IPS-20b (cell line): ENCODE measurements at regions not wholly inside any gene's neighbourhood (a gene's known extent, or its start where the extent isn't known, plus 50 kb on each side); places are given as distances from the start of the nearest gene placed in this dataset.
"Not testable (repeated sequence)": the region's sequence is repeated elsewhere in the genome, so short reads cannot be mapped to it uniquely, and the experiment has no call there.

Source experiments
- H3K27ac ChIP-seq: one replicate; pipeline ENCODE4 v1.5.1; 2013; ENCODE audit warnings: low read length
- H3K27me3 ChIP-seq: 2 replicates; pipeline ENCODE4 v1.6.1; 2013; ENCODE audit warnings: mild to moderate bottlenecking, low read length, inconsistent platforms; ENCODE audit not compliant: insufficient read depth
- H3K36me3 ChIP-seq: 2 replicates; pipeline ENCODE4 v1.6.1; 2013; ENCODE audit warnings: low read depth, mild to moderate bottlenecking, inconsistent platforms, low read length, moderate library complexity; ENCODE audit not compliant: insufficient read depth
- H3K4me1 ChIP-seq: 2 replicates; pipeline ENCODE4 v1.6.1; 2013; ENCODE audit warnings: mild to moderate bottlenecking, control low read depth, inconsistent platforms, low read length, moderate library complexity; ENCODE audit not compliant: insufficient read depth
- H3K4me3 ChIP-seq: 2 replicates; pipeline ENCODE4 v1.5.1; 2013; ENCODE audit warnings: mild to moderate bottlenecking, low read length, inconsistent platforms
- H3K9ac ChIP-seq: 2 replicates; pipeline ENCODE4 v1.6.1; 2013; ENCODE audit warnings: low read depth, mild to moderate bottlenecking, inconsistent platforms, low read length, moderate library complexity
- H3K9me3 ChIP-seq: 2 replicates; pipeline ENCODE4 v1.6.1; 2013; ENCODE audit warnings: mild to moderate bottlenecking, low read depth, low read length, inconsistent platforms; ENCODE audit not compliant: insufficient read depth

- H3K4me3 ChIP-seq, result no peak overlapping the region
- no peaks in the 10 kb centered on the region; the same call in 1 of the 2 replicates for H3K4me1 ChIP-seq
- no peaks in the 10 kb centered on the region for H3K36me3 ChIP-seq
- H3K9me3 ChIP-seq, result no peaks in the 10 kb centered on the region
- no peaks in the 10 kb centered on the region for H3K27me3 ChIP-seq
- H3K9ac ChIP-seq, result no peak overlapping the region
- H3K27ac ChIP-seq, result no peak overlapping the region
Measured at GRCh38 chr3:87575550-87575949, 299.2 kb upstream of the POU1F1 start.

GRCh38 chr3:87568331-87568730 is 291.9 kb upstream of the POU1F1 start:
- H3K4me1 ChIP-seq, result no peaks in the 10 kb centered on the region
- no peak overlapping the region for H3K4me3 ChIP-seq
- H3K27me3 ChIP-seq, result no peaks in the 10 kb centered on the region
- no peak overlapping the region for H3K27ac ChIP-seq
- H3K9me3 ChIP-seq, result no peaks in the 10 kb centered on the region
- H3K36me3 ChIP-seq, result no peaks in the 10 kb centered on the region
- no peak overlapping the region for H3K9ac ChIP-seq

GRCh38 chr3:87564438-87564837 is 288.1 kb upstream of the POU1F1 start:
- Histone ChIP-seq H3K36me3 (no peaks in the 10 kb centered on the region), H3K9ac (no peak overlapping the region), H3K9me3 (no peaks in the 10 kb centered on the region), H3K27me3 (no peaks in the 10 kb centered on the region), H3K27ac (no peak overlapping the region), H3K4me3 (no peak overlapping the region), H3K4me1 (no peaks in the 10 kb centered on the region)

GRCh38 chr3:87563712-87564111 is 287.3 kb upstream of the POU1F1 start:
- Histone ChIP-seq H3K9ac (no peak overlapping the region), H3K27ac (no peak overlapping the region), H3K4me3 (no peak overlapping the region), H3K27me3 (no peaks in the 10 kb centered on the region), H3K36me3 (no peaks in the 10 kb centered on the region), H3K4me1 (no peaks in the 10 kb centered on the region), H3K9me3 (no peaks in the 10 kb centered on the region)

GRCh38 chr3:87558492-87558891 is 282.1 kb upstream of the POU1F1 start:
- no peaks in the 10 kb centered on the region for H3K27me3 ChIP-seq

GRCh38 chr3:87555290-87555689 is 278.9 kb upstream of the POU1F1 start:
- Histone ChIP-seq H3K27me3 (no peaks in the 10 kb centered on the region), H3K27ac (no peak overlapping the region)

More at GRCh38 chr3:87558492-87558891, 282.1 kb upstream of the POU1F1 start:
- Histone ChIP-seq H3K4me1 (no peaks in the 10 kb centered on the region), H3K27ac (no peak overlapping the region), H3K36me3 (no peaks in the 10 kb centered on the region), H3K4me3 (no peak overlapping the region), H3K9me3 (no peaks in the 10 kb centered on the region), H3K9ac (no peak overlapping the region)

GRCh38 chr3:87553058-87553457 is 276.7 kb upstream of the POU1F1 start:
- H3K4me1 ChIP-seq, result no peaks in the 10 kb centered on the region

More at GRCh38 chr3:87555290-87555689, 278.9 kb upstream of the POU1F1 start:
- Histone ChIP-seq H3K9ac (no peak overlapping the region), H3K9me3 (no peaks in the 10 kb centered on the region), H3K36me3 (no peaks in the 10 kb centered on the region), H3K4me1 (no peaks in the 10 kb centered on the region), H3K4me3 (no peak overlapping the region)

GRCh38 chr3:87550892-87551291 is 274.5 kb upstream of the POU1F1 start:
- H3K27me3 ChIP-seq, result no peaks in the 10 kb centered on the region
- H3K4me3 ChIP-seq, result no peak overlapping the region
- no peak overlapping the region for H3K9ac ChIP-seq
- H3K27ac ChIP-seq, result no peak overlapping the region
- no peaks in the 10 kb centered on the region for H3K4me1 ChIP-seq
- H3K9me3 ChIP-seq, result no peaks in the 10 kb centered on the region
- H3K36me3 ChIP-seq, result no peaks in the 10 kb centered on the region

More at GRCh38 chr3:87553058-87553457, 276.7 kb upstream of the POU1F1 start:
- H3K4me3 ChIP-seq, result no peak overlapping the region
- no peaks in the 10 kb centered on the region for H3K9me3 ChIP-seq
- no peak overlapping the region for H3K27ac ChIP-seq
- H3K9ac ChIP-seq, result no peak overlapping the region
- H3K27me3 ChIP-seq, result no peaks in the 10 kb centered on the region
- H3K36me3 ChIP-seq, result no peaks in the 10 kb centered on the region

- Histone ChIP-seq H3K9me3 (peaks cover 3% of the 10 kb centered on the region; the same call in 1 of the 2 replicates), H3K27me3 (no peaks in the 10 kb centered on the region), H3K4me3 (no peak overlapping the region), H3K36me3 (no peaks in the 10 kb centered on the region), H3K9ac (no peak overlapping the region), H3K4me1 (no peaks in the 10 kb centered on the region), H3K27ac (no peak overlapping the region)
Measured at GRCh38 chr3:87549208-87549607, 272.8 kb upstream of the POU1F1 start.

- Histone ChIP-seq H3K4me1 (no peaks in the 10 kb centered on the region), H3K4me3 (no peak overlapping the region)
Measured at GRCh38 chr3:87548271-87548670, 271.9 kb upstream of the POU1F1 start.

GRCh38 chr3:87546216-87546615 is 269.8 kb upstream of the POU1F1 start:
- Histone ChIP-seq H3K4me3 (no peak overlapping the region), H3K27me3 (no peaks in the 10 kb centered on the region), H3K9ac (no peak overlapping the region), H3K36me3 (no peaks in the 10 kb centered on the region), H3K4me1 (no peaks in the 10 kb centered on the region), H3K9me3 (peaks cover 9% of the 10 kb centered on the region), H3K27ac (no peak overlapping the region)

More at GRCh38 chr3:87548271-87548670, 271.9 kb upstream of the POU1F1 start:
- H3K9ac ChIP-seq, result no peak overlapping the region
- H3K27ac ChIP-seq, result no peak overlapping the region
- H3K27me3 ChIP-seq, result no peaks in the 10 kb centered on the region
- no peaks in the 10 kb centered on the region for H3K36me3 ChIP-seq
- H3K9me3 ChIP-seq, result peaks cover 9% of the 10 kb centered on the region

- not testable (repeated sequence) for H3K36me3 ChIP-seq, H3K4me3 ChIP-seq, H3K27ac ChIP-seq, H3K4me1 ChIP-seq, H3K9ac ChIP-seq, H3K9me3 ChIP-seq, H3K27me3 ChIP-seq
Measured at GRCh38 chr3:87543408-87543807, 267.0 kb upstream of the POU1F1 start.

GRCh38 chr3:87541723-87542122 is 265.3 kb upstream of the POU1F1 start:
- no peaks in the 10 kb centered on the region for H3K4me1 ChIP-seq
- no peak overlapping the region for H3K4me3 ChIP-seq
- no peaks in the 10 kb centered on the region for H3K36me3 ChIP-seq
- peaks cover 9% of the 10 kb centered on the region for H3K9me3 ChIP-seq
- no peak overlapping the region for H3K9ac ChIP-seq
- H3K27ac ChIP-seq, result no peak overlapping the region
- H3K27me3 ChIP-seq, result no peaks in the 10 kb centered on the region
